HepG2 (cell line): ENCODE measurements at regions not wholly inside any gene's neighbourhood (a gene's known extent, or its start where the extent isn't known, plus 50 kb on each side); places are given as distances from the start of the nearest gene placed in this dataset.

Source experiments
- ATAC-seq: fragments of 200-7000 bp; cut with Tn5 transposase; 3 replicates; pipeline ENCODE4 v1.9.1; 2020; ENCODE audit warnings: mild to moderate bottlenecking, moderate library complexity
- BruUV-seq: library from RNA; stranded (reverse); fragments of 400-500 nt; replicated peaks from 2 replicates; lab custom pipeline; 2021; lab: Mats Ljungman, UMichigan
- CTCF ChIA-PET: fragments of 300-600 bp; formaldehyde crosslinking; extraction: SDS; loops from one replicate; lab custom pipeline; 2021; ENCODE audit warnings: low total read pairs, inconsistent platforms, low intra/inter-chr PET ratio; lab: Yijun Ruan, JAX
- POLR2A ChIA-PET: fragments of 350-600 bp; sonication (Branson Sonifier 250); formaldehyde crosslinking; loops from one replicate; lab custom pipeline; 2020; ENCODE audit warnings: antibody characterized with exemption, inconsistent platforms; lab: Yijun Ruan, JAX
- DNase-seq: peaks from one replicate; pipeline ENCODE4 v3.0.0-alpha.2; 2015; ENCODE audit warnings: low spot score
- FAIRE-seq: peaks from 3 replicates; lab custom pipeline; 2011; peaks lifted over from hg19 to GRCh38; lab: Jason Lieb, UNC
- H2AFZ ChIP-seq: one replicate; pipeline ENCODE4 v1.6.1; 2011; ENCODE audit warnings: low read length, inconsistent platforms
- H3K27ac ChIP-seq: fragments of 300-600 bp; 3 replicates; pipeline ENCODE4 v1.8.0; 2011; ENCODE audit warnings: mixed run types, mild to moderate bottlenecking, mixed read lengths, low read length, inconsistent platforms; ENCODE audit not compliant: insufficient read depth; ENCODE audit errors: extremely low read length
- H3K27me3 ChIP-seq, 2 experiments: fragments of 200-600 bp in 1 of 2; 2 replicates in 1 of 2; 3 replicates in 1 of 2; pipeline versions ENCODE4 v1.6.0 to v1.8.0; 2011; ENCODE audit warnings: low read length in 2 of 2, mild to moderate bottlenecking in 2 of 2, moderate library complexity in 2 of 2, inconsistent platforms in 1 of 2; ENCODE audit not compliant: insufficient read depth in 2 of 2, control insufficient read depth in 1 of 2
- H3K36me3 ChIP-seq, 2 experiments: fragments of 200-600 bp in 1 of 2; replicated peaks in 1 of 2; 2 replicates in 1 of 2; 3 replicates in 1 of 2; pipeline versions ENCODE4 v1.5.1 to v1.8.0; 2011; ENCODE audit warnings: low read length in 2 of 2, inconsistent platforms in 1 of 2; ENCODE audit not compliant: insufficient read depth in 2 of 2, control insufficient read depth in 1 of 2
- H3K4me1 ChIP-seq: 2 replicates; pipeline ENCODE4 v1.5.1; 2012; ENCODE audit warnings: low read length, inconsistent platforms; ENCODE audit not compliant: insufficient read depth
- H3K4me2 ChIP-seq: 2 replicates; pipeline ENCODE4 v1.6.0; 2011; ENCODE audit warnings: low read depth, low read length, inconsistent platforms
- H3K4me3 ChIP-seq, 3 experiments: fragments of 200-600 bp in 1 of 3; sonication (generic), shearing (Covaris generic) in 1 of 3; replicated peaks in 1 of 3; 2 replicates each; pipeline ENCODE4 v1.5.1; 2011 to 2016; ENCODE audit warnings: low read length in 3 of 3, inconsistent platforms in 2 of 3, low read depth in 2 of 3, mild to moderate bottlenecking in 2 of 3, control low read depth in 1 of 3, mixed read lengths in 1 of 3; ENCODE audit not compliant: insufficient read depth in 1 of 3
- H3K79me2 ChIP-seq: one replicate; pipeline ENCODE4 v1.6.1; 2011; ENCODE audit warnings: low read length, inconsistent platforms; ENCODE audit not compliant: insufficient read depth
- H3K9ac ChIP-seq: 2 replicates; pipeline ENCODE4 v1.6.0; 2011; ENCODE audit warnings: mild to moderate bottlenecking, low read depth, low read length, inconsistent platforms; ENCODE audit not compliant: insufficient read depth
- H3K9me3 ChIP-seq: 2 replicates; pipeline ENCODE4 v1.5.1; 2012; ENCODE audit warnings: mild to moderate bottlenecking, low read length
- H4K20me1 ChIP-seq: 2 replicates; pipeline ENCODE4 v1.6.0; 2011; ENCODE audit warnings: inconsistent platforms, mild to moderate bottlenecking, low read length, moderate library complexity; ENCODE audit not compliant: insufficient read depth
- ELF1 ChIP-seq: sonication (generic); formaldehyde crosslinking; IDR thresholded peaks from 2 replicates; pipeline ENCODE4 v1.4.0; 2020; ENCODE audit warnings: missing genetic modification reagents
- KLF9 ChIP-seq: IDR thresholded peaks from 2 replicates; pipeline ENCODE4 v1.6.1; 2016; ENCODE audit warnings: low read depth
- ZNF777 ChIP-seq: sonication (generic); formaldehyde crosslinking; IDR thresholded peaks from 2 replicates; pipeline ENCODE4 v1.4.0; 2020; ENCODE audit warnings: missing genetic modification reagents
- in situ Hi-C: cut with HindIII; loops from 2 replicates; pipeline ENCODE4 v1.10.0; 2017; ENCODE audit warnings: low pct_unique_long_range_greater_than_20kb; ENCODE audit not compliant: extremely low pct_ligation_motif_present
- intact Hi-C: fragments of 100-400 bp; cut with micrococcal nuclease; formaldehyde crosslinking; loops from one replicate; pipeline ENCODE4 v1.10.0; 2022; ENCODE audit not compliant: unreplicated experiment
- TF ChIP-seq, protein P1 (sequence below): IDR thresholded peaks from 2 replicates; pipeline ENCODE4 v1.6.1; 2012; ENCODE audit warnings: low read length, improper control_type of control experiment
- TF ChIP-seq, protein P2 (sequence below), 2 experiments: sonication (generic) in 1 of 2; formaldehyde crosslinking in 1 of 2; IDR thresholded peaks; 2 replicates each; pipeline versions ENCODE4 v1.4.0 to v1.6.1; 2018 to 2020; ENCODE audit warnings: missing genetic modification reagents in 2 of 2, borderline replicate concordance in 1 of 2, low read depth in 1 of 2, mild to moderate bottlenecking in 1 of 2, missing biosample characterization in 1 of 2

DNA sequence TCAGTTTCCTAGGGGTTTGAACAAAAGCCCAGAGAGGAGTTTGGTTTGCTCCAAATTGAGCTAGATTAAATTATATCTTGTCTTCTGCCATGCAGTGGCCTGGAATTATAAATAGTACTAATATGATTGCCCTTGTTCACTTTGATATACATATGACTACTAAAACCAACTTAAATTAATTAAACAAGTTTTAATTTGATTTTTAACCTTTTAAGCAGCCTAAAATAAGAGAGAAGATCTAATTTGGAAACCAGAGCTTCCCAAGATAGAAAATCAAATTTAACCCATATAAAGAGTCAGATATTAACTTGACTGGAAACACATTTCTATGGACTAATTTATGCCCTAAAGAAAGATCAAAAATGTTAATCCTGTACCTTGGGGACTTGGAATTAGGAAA lies 444.5 kb upstream of the SLC8A1 start (continued):
- TF ChIP-seq, protein P1, sequence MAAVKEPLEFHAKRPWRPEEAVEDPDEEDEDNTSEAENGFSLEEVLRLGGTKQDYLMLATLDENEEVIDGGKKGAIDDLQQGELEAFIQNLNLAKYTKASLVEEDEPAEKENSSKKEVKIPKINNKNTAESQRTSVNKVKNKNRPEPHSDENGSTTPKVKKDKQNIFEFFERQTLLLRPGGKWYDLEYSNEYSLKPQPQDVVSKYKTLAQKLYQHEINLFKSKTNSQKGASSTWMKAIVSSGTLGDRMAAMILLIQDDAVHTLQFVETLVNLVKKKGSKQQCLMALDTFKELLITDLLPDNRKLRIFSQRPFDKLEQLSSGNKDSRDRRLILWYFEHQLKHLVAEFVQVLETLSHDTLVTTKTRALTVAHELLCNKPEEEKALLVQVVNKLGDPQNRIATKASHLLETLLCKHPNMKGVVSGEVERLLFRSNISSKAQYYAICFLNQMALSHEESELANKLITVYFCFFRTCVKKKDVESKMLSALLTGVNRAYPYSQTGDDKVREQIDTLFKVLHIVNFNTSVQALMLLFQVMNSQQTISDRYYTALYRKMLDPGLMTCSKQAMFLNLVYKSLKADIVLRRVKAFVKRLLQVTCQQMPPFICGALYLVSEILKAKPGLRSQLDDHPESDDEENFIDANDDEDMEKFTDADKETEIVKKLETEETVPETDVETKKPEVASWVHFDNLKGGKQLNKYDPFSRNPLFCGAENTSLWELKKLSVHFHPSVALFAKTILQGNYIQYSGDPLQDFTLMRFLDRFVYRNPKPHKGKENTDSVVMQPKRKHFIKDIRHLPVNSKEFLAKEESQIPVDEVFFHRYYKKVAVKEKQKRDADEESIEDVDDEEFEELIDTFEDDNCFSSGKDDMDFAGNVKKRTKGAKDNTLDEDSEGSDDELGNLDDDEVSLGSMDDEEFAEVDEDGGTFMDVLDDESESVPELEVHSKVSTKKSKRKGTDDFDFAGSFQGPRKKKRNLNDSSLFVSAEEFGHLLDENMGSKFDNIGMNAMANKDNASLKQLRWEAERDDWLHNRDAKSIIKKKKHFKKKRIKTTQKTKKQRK, result no peak

DNA sequence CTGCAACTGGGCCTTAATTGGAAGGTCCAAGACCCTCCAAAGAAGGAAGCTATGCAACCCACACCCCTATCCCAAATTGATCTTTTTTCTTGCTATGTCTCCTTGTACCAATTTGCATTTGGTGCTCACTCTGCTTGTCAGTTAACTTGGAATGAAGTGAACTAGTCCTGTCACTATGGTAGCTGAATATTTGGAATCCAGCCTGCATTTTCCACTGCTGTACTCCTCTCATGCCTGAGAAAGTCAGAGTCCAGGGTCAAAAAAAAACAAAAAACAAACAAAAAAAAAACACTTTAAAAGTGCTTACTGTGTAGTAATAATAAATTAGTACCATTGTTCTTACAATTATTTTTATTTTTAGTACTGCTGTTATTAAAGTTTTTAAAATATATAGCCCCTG lies 462.8 kb upstream of the SLC8A1 start:
- in situ Hi-C loops (no loop called here), intact Hi-C loops (no loop called here)
- no peaks in the 10 kb centered on the region for H4K20me1 ChIP-seq
- no TSS peak for BruUV-seq
- FAIRE-seq, result no peak
- no peaks in the 10 kb centered on the region for H3K27me3 ChIP-seq
- no peaks in the 10 kb centered on the region for H3K79me2 ChIP-seq
- DNase-seq, result no peak
- no peaks in the 10 kb centered on the region for H3K36me3 ChIP-seq
- H3K27ac ChIP-seq, result no peak overlapping the region
- no peaks in the 10 kb centered on the region for H3K9me3 ChIP-seq
- no peak overlapping the region for H3K4me2 ChIP-seq
- H3K9ac ChIP-seq, result no peak overlapping the region
- H3K4me1 ChIP-seq, result no peaks in the 10 kb centered on the region
- H3K4me3 ChIP-seq, result no peak overlapping the region
- H2AFZ ChIP-seq, result no peak overlapping the region
- no peak for ATAC-seq
- TF ChIP-seq ELF1 (CRISPR knock-in tag) (no peak), KLF9 (CRISPR knock-in tag) (no peak), ZNF777 (CRISPR knock-in tag) (no peak)
- TF ChIP-seq, protein P2, sequence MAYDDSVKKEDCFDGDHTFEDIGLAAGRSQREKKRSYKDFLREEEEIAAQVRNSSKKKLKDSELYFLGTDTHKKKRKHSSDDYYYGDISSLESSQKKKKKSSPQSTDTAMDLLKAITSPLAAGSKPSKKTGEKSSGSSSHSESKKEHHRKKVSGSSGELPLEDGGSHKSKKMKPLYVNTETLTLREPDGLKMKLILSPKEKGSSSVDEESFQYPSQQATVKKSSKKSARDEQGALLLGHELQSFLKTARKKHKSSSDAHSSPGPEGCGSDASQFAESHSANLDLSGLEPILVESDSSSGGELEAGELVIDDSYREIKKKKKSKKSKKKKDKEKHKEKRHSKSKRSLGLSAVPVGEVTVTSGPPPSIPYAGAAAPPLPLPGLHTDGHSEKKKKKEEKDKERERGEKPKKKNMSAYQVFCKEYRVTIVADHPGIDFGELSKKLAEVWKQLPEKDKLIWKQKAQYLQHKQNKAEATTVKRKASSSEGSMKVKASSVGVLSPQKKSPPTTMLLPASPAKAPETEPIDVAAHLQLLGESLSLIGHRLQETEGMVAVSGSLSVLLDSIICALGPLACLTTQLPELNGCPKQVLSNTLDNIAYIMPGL (CRISPR knock-in tag; IDR thresholded peaks at IDR 0.05; ENCODE audit: borderline replicate concordance in 1 of 2, low read depth in 1 of 2), result no peak
- POLR2A ChIA-PET, result no interaction called here
- CTCF ChIA-PET, result no interaction called here
